K562 (cell line): ENCODE measurements at regions not wholly inside any gene's neighbourhood (a gene's known extent, or its start where the extent isn't known, plus 50 kb on each side); places are given as distances from the start of the nearest gene placed in this dataset.

ENCODE experiments used
- ATAC-seq: fragments of 200-7000 bp; cut with Tn5 transposase; 3 replicates; pipeline ENCODE4 v1.9.1; 2020; ENCODE audit warnings: moderate library complexity
- BruUV-seq: library from RNA; stranded (reverse); fragments of 400-500 nt; replicated peaks from 2 replicates; lab custom pipeline; 2021; lab: Mats Ljungman, UMichigan
- CTCF ChIA-PET: fragments of 300-600 bp; formaldehyde crosslinking; extraction: SDS; loops from one replicate; lab custom pipeline; 2021; ENCODE audit warnings: low intra/inter-chr PET ratio; lab: Yijun Ruan, JAX
- POLR2A ChIA-PET: fragments of 300-600, 350-650 bp; sonication (Branson Sonifier 250); formaldehyde crosslinking; extraction: SDS; loops from one replicate; lab custom pipeline; 2021; ENCODE audit warnings: antibody characterized with exemption, inconsistent platforms; lab: Yijun Ruan, JAX
- DNase-seq, 4 experiments: peaks; one replicate each; pipeline versions ENCODE4 v3.0.0 to v3.0.0-alpha.2; 2011 to 2018; ENCODE audit warnings: low spot score in 3 of 4, mixed read lengths in 3 of 4; ENCODE audit errors: extremely low read depth in 1 of 4
- FAIRE-seq: peaks from 2 replicates; lab custom pipeline; 2011; peaks lifted over from hg19 to GRCh38; lab: Jason Lieb, UNC
- H2AFZ ChIP-seq: 2 replicates; pipeline ENCODE4 v1.6.0; 2011; ENCODE audit warnings: low read depth, low read length, control low read depth, inconsistent platforms
- H3K27ac ChIP-seq: fragments of 200-600 bp; 3 replicates; pipeline ENCODE4 v1.8.0; 2011; ENCODE audit warnings: low read depth, mild to moderate bottlenecking, control low read depth, inconsistent platforms, low read length, moderate library complexity, mixed read lengths; ENCODE audit errors: extremely low read depth
- H3K27me3 ChIP-seq, 2 experiments: fragments of 300-600 bp in 1 of 2; 2 replicates in 1 of 2; 3 replicates in 1 of 2; pipeline versions ENCODE4 v1.6.0 to v1.8.0; 2011; ENCODE audit warnings: inconsistent platforms in 2 of 2, low read length in 2 of 2, mild to moderate bottlenecking in 1 of 2, mixed read lengths in 1 of 2, moderate library complexity in 1 of 2; ENCODE audit not compliant: control insufficient read depth in 2 of 2, insufficient read depth in 2 of 2
- H3K36me3 ChIP-seq: fragments of 300-600 bp; 3 replicates; pipeline ENCODE4 v1.8.0; 2011; ENCODE audit warnings: mild to moderate bottlenecking, low read length, inconsistent platforms; ENCODE audit not compliant: control insufficient read depth, insufficient read depth
- H3K4me1 ChIP-seq, 2 experiments: fragments of 200-600 bp in 1 of 2; replicated peaks in 1 of 2; 2 replicates in 1 of 2; 3 replicates in 1 of 2; pipeline versions ENCODE4 v1.5.1 to v1.8.0; 2011; ENCODE audit warnings: inconsistent platforms in 2 of 2, low read length in 2 of 2, mild to moderate bottlenecking in 1 of 2, mixed read lengths in 1 of 2, moderate library complexity in 1 of 2; ENCODE audit not compliant: control insufficient read depth in 2 of 2, insufficient read depth in 2 of 2
- H3K4me2 ChIP-seq: 2 replicates; pipeline ENCODE4 v1.6.1; 2011; ENCODE audit warnings: low read length, control low read depth, inconsistent platforms, mixed read lengths; ENCODE audit not compliant: insufficient read depth
- H3K4me3 ChIP-seq: fragments of 200-600 bp; sonication (generic), shearing (Covaris generic); 2 replicates; pipeline ENCODE4 v1.5.1; 2016; ENCODE audit warnings: control low read depth, inconsistent platforms
- H3K79me2 ChIP-seq: fragments of 200-600 bp; 3 replicates; pipeline ENCODE4 v1.8.0; 2011; ENCODE audit warnings: low read length, inconsistent platforms; ENCODE audit not compliant: control insufficient read depth, insufficient read depth
- H3K9ac ChIP-seq, 2 experiments: 2 replicates each; pipeline versions ENCODE4 v1.6.0 to v1.6.1; 2011; ENCODE audit warnings: low read depth in 2 of 2, low read length in 2 of 2, control low read depth in 1 of 2, inconsistent platforms in 1 of 2, mild to moderate bottlenecking in 1 of 2, mixed read lengths in 1 of 2; ENCODE audit not compliant: insufficient read depth in 1 of 2
- H3K9me1 ChIP-seq: one replicate; pipeline ENCODE4 v1.6.0; 2011; ENCODE audit warnings: inconsistent platforms, mild to moderate bottlenecking, low read length, moderate library complexity; ENCODE audit not compliant: control insufficient read depth, insufficient read depth
- H3K9me3 ChIP-seq: replicated peaks from 2 replicates; pipeline ENCODE4 v1.5.1; 2011; ENCODE audit warnings: low read depth, low read length, inconsistent platforms; ENCODE audit not compliant: control insufficient read depth, insufficient read depth
- H4K20me1 ChIP-seq: replicated peaks from 2 replicates; pipeline ENCODE4 v1.6.1; 2011; ENCODE audit warnings: low read length, inconsistent platforms, mixed read lengths; ENCODE audit not compliant: control insufficient read depth, insufficient read depth
- BHLHE40 ChIP-seq: IDR thresholded peaks from 2 replicates; pipeline ENCODE4 v1.6.1; 2011; ENCODE audit warnings: low read length, improper control_type of control experiment
- BRF1 ChIP-seq: IDR thresholded peaks from 3 replicates; pipeline ENCODE4 v1.6.1; 2011; ENCODE audit warnings: borderline replicate concordance, mild to moderate bottlenecking; ENCODE audit not compliant: insufficient read length; ENCODE audit errors: extremely low read depth
- CCAR2 ChIP-seq: fragments of 200-400 bp; formaldehyde crosslinking; IDR thresholded peaks from 2 replicates; pipeline ENCODE4 v1.6.1; 2017; ENCODE audit warnings: mild to moderate bottlenecking, low read depth, low read length
- HMG20B ChIP-seq: fragments of 250-450 bp; sonication (Bioruptor Pico); IDR thresholded peaks from 2 replicates; pipeline ENCODE4 v1.5.0; 2021; ENCODE audit warnings: mild to moderate bottlenecking
- RB1 ChIP-seq: fragments of 450-650 bp; IDR thresholded peaks from 2 replicates; pipeline ENCODE4 v1.6.1; 2017; ENCODE audit warnings: low read depth, mild to moderate bottlenecking
- TCF3 ChIP-seq: sonication (generic); formaldehyde crosslinking; IDR thresholded peaks from 2 replicates; pipeline ENCODE4 v1.4.0; 2020; ENCODE audit warnings: mild to moderate bottlenecking, missing genetic modification reagents
- ZKSCAN3 ChIP-seq: fragments of 250-450 bp; sonication (Bioruptor Pico); IDR thresholded peaks from 2 replicates; pipeline ENCODE4 v1.4.0; 2020
- ZNF551 ChIP-seq: fragments of 250-450 bp; sonication (Bioruptor Pico); IDR thresholded peaks from 2 replicates; pipeline ENCODE4 v1.5.0; 2021; ENCODE audit warnings: mild to moderate bottlenecking, moderate library complexity
- ZNF644 ChIP-seq: fragments of 200-800 bp; sonication (Bioruptor generic); IDR thresholded peaks from 2 replicates; pipeline ENCODE4 v1.6.1; 2016; ENCODE audit warnings: low read depth, missing genetic modification characterization, missing compliant biosample characterization
- ZNF717 ChIP-seq: fragments of 250-450 bp; sonication (Bioruptor Pico); IDR thresholded peaks from 2 replicates; pipeline ENCODE4 v1.5.0; 2021
- WGBS: fragments of 100-300 bp; shearing (Covaris generic); methylation state at CpG from one replicate; pipeline ENCODE4 v1.1.6; 2016; ENCODE audit warnings: low coverage, mixed read lengths; ENCODE audit not compliant: insufficient coverage; ENCODE audit errors: missing lambda C conversion rate; 5-methylcytosine and 5-hydroxymethylcytosine counted together
- in situ Hi-C: fragments of 300-500 bp; cut with MboI; formaldehyde crosslinking; loops from 4 replicates; pipeline ENCODE4 v1.15.0; 2018; ENCODE audit warnings: inconsistent platforms, mixed read lengths
- intact Hi-C: fragments of 100-400 bp; cut with micrococcal nuclease; formaldehyde crosslinking; loops from 2 replicates; pipeline ENCODE4 v1.14.2; 2022
- TF ChIP-seq, protein P1 (sequence below): fragments of 450-650 bp; conservative IDR thresholded peaks from 2 replicates; pipeline ENCODE4 v1.6.1; 2016; ENCODE audit warnings: missing genetic modification characterization, low read depth, mild to moderate bottlenecking, missing compliant biosample characterization, moderate library complexity
- TF ChIP-seq, protein P2 (sequence below): sonication (generic); formaldehyde crosslinking; IDR thresholded peaks from 2 replicates; pipeline ENCODE4 v1.8.0; 2023; ENCODE audit warnings: missing genetic modification reagents, mild to moderate bottlenecking, borderline replicate concordance
- TF ChIP-seq, protein P3 (sequence below): fragments of 450-650 bp; IDR thresholded peaks from 2 replicates; pipeline ENCODE4 v1.6.1; 2017; ENCODE audit warnings: mild to moderate bottlenecking, moderate library complexity
- TF ChIP-seq, protein P4 (sequence below): sonication (generic); formaldehyde crosslinking; IDR thresholded peaks from 2 replicates; pipeline ENCODE4 v1.8.0; 2022; ENCODE audit warnings: mild to moderate bottlenecking, missing genetic modification reagents

DNA sequence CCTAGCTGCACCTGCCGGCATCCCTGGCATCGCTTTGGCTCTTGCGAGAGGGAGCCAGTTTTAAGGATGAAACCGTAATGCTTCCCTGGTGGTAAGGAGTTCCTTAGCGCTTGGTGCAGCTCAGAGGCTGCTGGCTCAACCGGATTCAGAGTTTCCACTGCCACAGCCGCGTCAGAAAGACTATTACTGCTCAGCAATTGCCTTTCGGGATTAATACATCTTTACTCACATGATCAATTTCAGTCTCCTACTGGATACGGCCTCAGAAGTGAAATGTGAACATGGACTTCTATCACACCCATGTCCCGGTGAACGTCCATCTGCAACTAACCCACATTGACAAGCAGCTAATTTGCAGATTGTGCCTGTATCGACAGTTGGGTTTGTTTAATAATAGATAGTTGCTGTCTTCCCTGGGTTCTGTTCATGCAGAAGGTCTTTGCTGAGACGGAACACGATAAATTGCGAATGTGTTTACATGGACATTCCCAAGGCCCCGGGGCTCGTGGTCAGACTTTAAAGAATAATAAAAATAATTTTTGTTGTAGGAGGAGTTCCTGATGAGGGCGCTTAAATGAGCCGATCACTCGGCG lies 175.4 kb downstream of the ENGASE start:
- Histone ChIP-seq H4K20me1 (peaks cover 12% of the 10 kb centered on the region), H3K27me3 (peaks cover 14 to 39% of the 10 kb centered on the region in 2 experiments), H2AFZ (no peak overlapping the region), H3K4me1 (no peaks in the 10 kb centered on the region), H3K9me3 (no peaks in the 10 kb centered on the region), H3K9ac (no peak overlapping the region), H3K4me3 (no peak overlapping the region), H3K27ac (no peak overlapping the region), H3K4me2 (no peak overlapping the region), H3K36me3 (no peaks in the 10 kb centered on the region), H3K9me1 (no peaks in the 10 kb centered on the region), H3K79me2 (no peaks in the 10 kb centered on the region)
- WGBS = 2% methylated on average over 22 of the region's 22 CpGs
- intact Hi-C loops = no loop called here
- DNase-seq = no peak
- no peak for FAIRE-seq
- no TSS peak for BruUV-seq
- ChIA-PET POLR2A (no interaction called here), CTCF (no interaction called here)
- no peak for ATAC-seq
- in situ Hi-C loops = no loop called here
- TF ChIP-seq, protein P1, sequence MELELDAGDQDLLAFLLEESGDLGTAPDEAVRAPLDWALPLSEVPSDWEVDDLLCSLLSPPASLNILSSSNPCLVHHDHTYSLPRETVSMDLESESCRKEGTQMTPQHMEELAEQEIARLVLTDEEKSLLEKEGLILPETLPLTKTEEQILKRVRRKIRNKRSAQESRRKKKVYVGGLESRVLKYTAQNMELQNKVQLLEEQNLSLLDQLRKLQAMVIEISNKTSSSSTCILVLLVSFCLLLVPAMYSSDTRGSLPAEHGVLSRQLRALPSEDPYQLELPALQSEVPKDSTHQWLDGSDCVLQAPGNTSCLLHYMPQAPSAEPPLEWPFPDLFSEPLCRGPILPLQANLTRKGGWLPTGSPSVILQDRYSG = no peak
- TF ChIP-seq, protein P2, sequence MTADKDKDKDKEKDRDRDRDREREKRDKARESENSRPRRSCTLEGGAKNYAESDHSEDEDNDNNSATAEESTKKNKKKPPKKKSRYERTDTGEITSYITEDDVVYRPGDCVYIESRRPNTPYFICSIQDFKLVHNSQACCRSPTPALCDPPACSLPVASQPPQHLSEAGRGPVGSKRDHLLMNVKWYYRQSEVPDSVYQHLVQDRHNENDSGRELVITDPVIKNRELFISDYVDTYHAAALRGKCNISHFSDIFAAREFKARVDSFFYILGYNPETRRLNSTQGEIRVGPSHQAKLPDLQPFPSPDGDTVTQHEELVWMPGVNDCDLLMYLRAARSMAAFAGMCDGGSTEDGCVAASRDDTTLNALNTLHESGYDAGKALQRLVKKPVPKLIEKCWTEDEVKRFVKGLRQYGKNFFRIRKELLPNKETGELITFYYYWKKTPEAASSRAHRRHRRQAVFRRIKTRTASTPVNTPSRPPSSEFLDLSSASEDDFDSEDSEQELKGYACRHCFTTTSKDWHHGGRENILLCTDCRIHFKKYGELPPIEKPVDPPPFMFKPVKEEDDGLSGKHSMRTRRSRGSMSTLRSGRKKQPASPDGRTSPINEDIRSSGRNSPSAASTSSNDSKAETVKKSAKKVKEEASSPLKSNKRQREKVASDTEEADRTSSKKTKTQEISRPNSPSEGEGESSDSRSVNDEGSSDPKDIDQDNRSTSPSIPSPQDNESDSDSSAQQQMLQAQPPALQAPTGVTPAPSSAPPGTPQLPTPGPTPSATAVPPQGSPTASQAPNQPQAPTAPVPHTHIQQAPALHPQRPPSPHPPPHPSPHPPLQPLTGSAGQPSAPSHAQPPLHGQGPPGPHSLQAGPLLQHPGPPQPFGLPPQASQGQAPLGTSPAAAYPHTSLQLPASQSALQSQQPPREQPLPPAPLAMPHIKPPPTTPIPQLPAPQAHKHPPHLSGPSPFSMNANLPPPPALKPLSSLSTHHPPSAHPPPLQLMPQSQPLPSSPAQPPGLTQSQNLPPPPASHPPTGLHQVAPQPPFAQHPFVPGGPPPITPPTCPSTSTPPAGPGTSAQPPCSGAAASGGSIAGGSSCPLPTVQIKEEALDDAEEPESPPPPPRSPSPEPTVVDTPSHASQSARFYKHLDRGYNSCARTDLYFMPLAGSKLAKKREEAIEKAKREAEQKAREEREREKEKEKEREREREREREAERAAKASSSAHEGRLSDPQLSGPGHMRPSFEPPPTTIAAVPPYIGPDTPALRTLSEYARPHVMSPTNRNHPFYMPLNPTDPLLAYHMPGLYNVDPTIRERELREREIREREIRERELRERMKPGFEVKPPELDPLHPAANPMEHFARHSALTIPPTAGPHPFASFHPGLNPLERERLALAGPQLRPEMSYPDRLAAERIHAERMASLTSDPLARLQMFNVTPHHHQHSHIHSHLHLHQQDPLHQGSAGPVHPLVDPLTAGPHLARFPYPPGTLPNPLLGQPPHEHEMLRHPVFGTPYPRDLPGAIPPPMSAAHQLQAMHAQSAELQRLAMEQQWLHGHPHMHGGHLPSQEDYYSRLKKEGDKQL (CRISPR knock-in tag) = no peak
- TF ChIP-seq ZKSCAN3 (CRISPR knock-in tag) (no peak), RB1 (no peak), BRF1 (no peak), TCF3 (no peak), ZNF717 (CRISPR knock-in tag) (no peak), ZNF644 (tag) (no peak), BHLHE40 (no peak), HMG20B (no peak), CCAR2 (no peak), ZNF551 (CRISPR knock-in tag) (no peak)
- TF ChIP-seq, protein P3, sequence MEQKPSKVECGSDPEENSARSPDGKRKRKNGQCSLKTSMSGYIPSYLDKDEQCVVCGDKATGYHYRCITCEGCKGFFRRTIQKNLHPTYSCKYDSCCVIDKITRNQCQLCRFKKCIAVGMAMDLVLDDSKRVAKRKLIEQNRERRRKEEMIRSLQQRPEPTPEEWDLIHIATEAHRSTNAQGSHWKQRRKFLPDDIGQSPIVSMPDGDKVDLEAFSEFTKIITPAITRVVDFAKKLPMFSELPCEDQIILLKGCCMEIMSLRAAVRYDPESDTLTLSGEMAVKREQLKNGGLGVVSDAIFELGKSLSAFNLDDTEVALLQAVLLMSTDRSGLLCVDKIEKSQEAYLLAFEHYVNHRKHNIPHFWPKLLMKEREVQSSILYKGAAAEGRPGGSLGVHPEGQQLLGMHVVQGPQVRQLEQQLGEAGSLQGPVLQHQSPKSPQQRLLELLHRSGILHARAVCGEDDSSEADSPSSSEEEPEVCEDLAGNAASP = no peak
- TF ChIP-seq, protein P4, sequence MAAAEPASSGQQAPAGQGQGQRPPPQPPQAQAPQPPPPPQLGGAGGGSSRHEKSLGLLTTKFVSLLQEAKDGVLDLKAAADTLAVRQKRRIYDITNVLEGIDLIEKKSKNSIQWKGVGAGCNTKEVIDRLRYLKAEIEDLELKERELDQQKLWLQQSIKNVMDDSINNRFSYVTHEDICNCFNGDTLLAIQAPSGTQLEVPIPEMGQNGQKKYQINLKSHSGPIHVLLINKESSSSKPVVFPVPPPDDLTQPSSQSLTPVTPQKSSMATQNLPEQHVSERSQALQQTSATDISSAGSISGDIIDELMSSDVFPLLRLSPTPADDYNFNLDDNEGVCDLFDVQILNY (CRISPR knock-in tag) = no peak
